NCI-H1092 treated with DMSO at 0.1 percent for 48 hours (cell line): ENCODE measurements at regions not wholly inside any gene's neighbourhood (a gene's known extent, or its start where the extent isn't known, plus 50 kb on each side); places are given as distances from the start of the nearest gene placed in this dataset.
"Not testable (repeated sequence)": the region's sequence is repeated elsewhere in the genome, so short reads cannot be mapped to it uniquely, and the experiment has no call there.

Source experiments
- DNase-seq: peaks from one replicate; lab custom pipeline; 2025; lab: John Stamatoyannopoulos, UW

GRCh38 chr5:118478852-118479251 lies 509.5 kb downstream of the DTWD2 start:
- DNase-seq: no peak

GRCh38 chr5:118468085-118468484 lies 520.3 kb downstream of the DTWD2 start:
- no peak for DNase-seq

DNA sequence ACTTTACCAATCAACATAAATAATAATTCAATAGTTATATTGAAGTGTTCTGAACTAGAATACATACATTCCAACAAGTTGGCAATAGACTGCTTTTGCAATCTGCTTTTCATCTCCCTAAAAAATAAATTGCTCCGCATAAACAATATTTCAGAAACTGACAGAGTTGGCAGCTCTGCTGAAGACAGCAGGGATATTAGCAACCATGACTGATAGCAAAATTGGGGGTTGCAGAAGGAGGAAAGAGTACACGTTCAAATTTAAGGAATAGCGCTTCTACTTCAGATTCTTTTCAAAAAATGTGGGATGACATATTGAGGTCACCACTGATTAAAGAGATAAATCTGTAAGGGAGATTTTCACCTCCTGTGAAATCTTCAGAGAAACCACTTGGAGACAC lies 521.2 kb downstream of the DTWD2 start:
- no peak for DNase-seq

GRCh38 chr5:118466418-118466817 lies 521.9 kb downstream of the DTWD2 start:
- no peak for DNase-seq

- DNase-seq: not testable (repeated sequence)
Observed at GRCh38 chr5:118462276-118462675, 526.1 kb downstream of the DTWD2 start.

DNA sequence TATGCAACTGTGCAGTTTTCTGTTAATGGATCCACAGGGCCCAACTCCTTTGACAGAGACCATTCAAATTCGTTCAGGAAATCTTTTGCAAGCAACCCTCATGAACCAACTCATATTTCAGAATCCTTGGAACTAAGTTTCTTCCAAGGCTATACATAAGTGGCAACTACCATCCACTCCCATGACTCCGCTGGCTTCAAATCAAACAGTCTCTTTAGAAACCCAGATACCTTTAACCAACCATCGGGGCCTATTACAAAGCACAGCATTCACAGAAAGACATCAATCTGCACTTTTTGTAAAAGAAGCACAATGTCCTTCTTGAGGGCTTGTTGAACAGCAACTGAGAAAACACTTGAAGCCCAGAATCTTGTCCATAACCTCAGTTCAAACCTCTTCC lies 526.9 kb downstream of the DTWD2 start:
- DNase-seq: no peak

GRCh38 chr5:118459490-118459889 lies 528.9 kb downstream of the DTWD2 start:
- no peak for DNase-seq

GRCh38 chr5:118456085-118456484 lies 532.3 kb downstream of the DTWD2 start:
- DNase-seq: no peak

GRCh38 chr5:118451697-118452247 lies 536.6 kb downstream of the DTWD2 start:
- DNase-seq: no peak

DNA sequence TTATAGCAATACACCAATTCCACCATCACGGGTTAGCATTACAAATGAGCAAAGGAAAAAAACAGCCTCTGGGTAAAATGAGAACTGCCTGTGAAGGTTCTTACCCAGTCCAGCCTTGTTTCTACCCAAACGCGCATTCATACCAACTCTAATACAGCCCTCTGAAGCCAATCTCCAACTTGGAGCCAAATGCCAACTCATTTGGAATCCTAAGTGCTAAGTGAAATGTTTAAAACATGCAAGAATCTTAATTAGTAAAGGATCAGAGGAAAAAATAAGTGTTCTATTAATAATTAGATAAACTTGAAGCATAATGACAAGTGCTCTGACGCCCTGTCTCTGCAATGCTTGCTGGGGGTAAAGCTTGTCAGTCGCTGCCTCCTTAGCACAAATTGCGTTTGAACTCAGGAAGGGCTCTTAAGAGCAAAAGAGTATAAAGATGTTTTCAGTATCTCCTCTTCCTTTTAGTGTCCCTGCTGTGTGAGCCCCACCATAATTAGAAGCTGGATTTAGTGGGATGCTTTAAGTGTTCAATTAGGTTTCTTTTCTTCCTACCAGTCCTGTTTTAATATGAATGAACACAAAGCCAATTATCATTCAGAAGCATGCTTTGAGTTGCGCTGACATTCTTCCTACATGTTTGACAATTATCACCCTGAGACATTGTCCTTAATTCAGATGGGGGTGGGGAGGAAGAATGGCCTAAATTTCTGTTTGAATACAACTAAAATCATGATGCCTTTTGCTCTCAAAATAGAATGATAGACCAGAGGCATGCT lies 537.6 kb downstream of the DTWD2 start:
- no peak for DNase-seq

DNA sequence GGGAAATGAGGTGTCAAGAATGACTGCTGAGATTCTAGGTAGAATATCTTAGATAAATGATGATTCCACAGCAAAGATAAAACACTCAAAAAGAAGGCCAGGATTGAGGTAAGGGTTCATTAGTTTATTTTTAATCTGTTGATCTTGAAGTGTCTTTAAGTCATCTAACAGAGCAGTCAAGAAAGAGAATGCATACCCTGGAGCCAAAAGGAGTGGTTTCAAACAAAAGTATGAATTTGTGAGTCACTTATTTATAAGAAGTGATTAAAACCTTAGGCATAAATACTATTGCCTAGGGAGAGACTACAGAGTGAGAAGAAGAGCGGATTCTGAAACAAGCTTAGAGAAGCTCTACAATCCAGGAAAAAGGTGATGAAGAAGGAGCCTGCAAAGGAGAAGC lies 541.0 kb downstream of the DTWD2 start:
- no peak for DNase-seq

GRCh38 chr5:118441956-118442355 lies 546.4 kb downstream of the DTWD2 start:
- DNase-seq: no peak

DNA sequence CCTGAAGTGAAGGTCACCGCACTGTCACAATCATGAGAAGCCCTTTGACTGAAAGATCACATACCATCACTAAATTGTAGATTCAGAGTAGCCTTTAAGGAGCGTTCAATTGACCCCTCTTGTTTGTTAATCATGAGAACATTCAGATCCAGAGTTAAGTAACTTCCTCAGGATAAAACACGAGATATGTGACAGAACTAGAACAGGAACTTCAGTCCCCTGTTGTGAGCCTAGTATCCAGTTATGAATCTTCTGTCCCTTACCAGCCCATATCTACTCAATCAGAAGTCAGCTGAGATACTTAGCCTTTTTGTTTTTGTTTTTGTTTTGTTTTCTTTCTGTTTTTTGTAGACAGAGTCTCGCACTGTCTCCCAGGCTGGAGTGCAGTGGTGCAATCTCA lies 547.3 kb downstream of the DTWD2 start:
- no peak for DNase-seq

- DNase-seq: no peak
Observed at GRCh38 chr5:118440496-118440895, 547.9 kb downstream of the DTWD2 start.

GRCh38 chr5:118439831-118440230 lies 548.5 kb downstream of the DTWD2 start:
- DNase-seq: no peak

DNA sequence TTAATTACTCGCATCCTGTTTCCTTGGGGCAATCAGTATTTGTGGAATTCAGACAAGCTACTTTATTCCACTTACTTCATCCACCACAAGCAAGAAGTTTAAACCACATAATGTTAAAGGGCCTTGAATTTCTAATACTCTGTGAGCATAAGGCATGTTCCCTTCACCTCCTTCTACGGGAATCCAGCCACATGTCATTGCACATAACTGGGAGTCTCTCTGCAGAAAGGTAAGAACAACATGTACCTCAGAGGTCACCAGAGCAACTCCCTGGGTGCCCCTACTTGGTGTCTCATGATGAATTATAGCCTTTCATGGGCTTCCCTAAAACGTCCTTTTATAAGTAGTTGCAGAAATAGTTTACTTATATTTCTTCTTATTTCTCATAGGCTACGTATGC lies 553.2 kb downstream of the DTWD2 start:
- no peak for DNase-seq

- no peak for DNase-seq
Observed at GRCh38 chr5:118434522-118434921, 553.8 kb downstream of the DTWD2 start.

DNA sequence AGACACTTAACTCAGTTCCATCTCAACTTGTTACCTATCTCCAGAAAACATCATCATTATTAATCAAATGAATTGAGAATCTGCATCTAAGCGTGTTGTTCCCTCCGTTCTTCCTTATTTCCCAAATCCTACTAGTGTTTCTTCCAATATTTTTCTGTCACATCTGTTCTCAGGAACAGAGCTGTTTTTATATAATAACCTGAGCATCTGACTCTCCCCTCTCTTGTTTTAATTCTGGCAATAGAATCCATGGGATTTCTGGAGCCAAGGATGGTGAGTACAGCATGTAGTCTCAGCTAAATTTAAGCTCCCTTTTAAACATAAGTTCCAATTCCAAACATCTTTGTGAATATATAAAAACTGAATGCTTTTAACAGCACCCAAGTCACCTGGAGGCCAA lies 558.3 kb downstream of the DTWD2 start:
- DNase-seq: no peak

- no peak for DNase-seq
Observed at GRCh38 chr5:118407958-118408357, 580.4 kb downstream of the DTWD2 start.

DNA sequence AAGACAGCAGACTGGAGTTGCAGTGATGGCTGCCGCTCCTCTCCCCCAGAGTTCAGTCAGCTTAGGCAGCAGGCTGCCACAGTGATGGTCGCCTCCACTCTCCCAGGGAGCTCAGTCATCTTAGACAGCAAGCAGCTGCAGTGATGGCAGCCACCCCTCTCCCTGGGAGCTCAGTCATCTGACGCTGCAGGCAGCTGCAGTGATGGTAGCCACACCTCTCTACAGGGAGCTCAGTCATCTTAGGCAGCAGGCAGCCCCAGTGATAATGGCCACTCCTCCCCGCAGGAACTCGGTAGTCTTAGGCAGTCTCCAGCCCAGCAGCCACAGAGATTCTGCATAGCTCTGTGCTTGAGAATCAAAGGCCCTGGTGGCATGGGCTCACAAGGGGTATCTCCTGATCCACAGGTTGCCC lies 582.7 kb downstream of the DTWD2 start:
- no peak for DNase-seq

DNA sequence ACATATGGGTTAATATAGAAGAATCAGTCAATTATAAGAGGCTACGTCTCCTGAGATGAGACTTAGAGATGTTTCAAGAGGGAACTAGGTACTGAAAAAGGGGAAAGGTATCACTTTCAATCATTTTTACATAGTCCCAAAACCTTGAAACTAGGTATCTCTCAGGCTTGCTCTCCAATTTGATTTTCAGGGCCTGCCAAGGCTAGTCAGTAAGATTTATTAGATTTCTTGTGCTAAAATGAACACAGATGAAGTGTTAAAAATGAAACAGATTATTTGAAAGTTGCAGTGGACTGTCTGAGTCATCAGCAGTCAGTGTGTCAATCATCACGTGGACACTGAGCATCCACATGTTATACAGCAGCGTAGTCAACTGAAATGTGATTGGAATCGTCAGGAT lies 591.1 kb downstream of the DTWD2 start:
- DNase-seq: no peak

GRCh38 chr5:118392491-118392890 lies 595.9 kb downstream of the DTWD2 start:
- no peak for DNase-seq

- DNase-seq: not testable (repeated sequence)
Observed at GRCh38 chr5:118382931-118383330, 605.4 kb downstream of the DTWD2 start.

DNA sequence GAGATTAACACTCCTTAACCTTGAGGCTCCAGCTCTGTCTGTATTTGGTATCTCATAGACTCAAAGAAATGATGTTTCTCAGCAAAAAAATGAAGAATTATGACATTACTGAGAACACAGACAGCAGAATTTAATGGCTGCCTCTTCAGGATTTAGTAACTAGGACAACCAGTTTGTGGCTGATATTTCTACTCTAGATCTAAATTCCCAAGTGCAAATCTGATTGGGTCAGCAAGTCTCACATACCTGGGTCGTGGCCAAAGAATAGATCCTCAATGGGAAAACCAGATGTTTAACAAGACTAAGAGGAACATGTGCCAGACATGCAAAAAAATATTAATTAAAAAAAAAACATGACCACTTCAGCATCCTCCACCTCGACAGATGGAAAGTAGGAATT lies 608.9 kb downstream of the DTWD2 start:
- DNase-seq: no peak
